Hepatocyte (in vitro differentiated cells): ENCODE measurements at regions not wholly inside any gene's neighbourhood (a gene's known extent, or its start where the extent isn't known, plus 50 kb on each side); places are given as distances from the start of the nearest gene placed in this dataset.

Experiments used
- DNase-seq: peaks from one replicate; pipeline ENCODE4 v3.0.0-alpha.2; 2016; ENCODE audit warnings: low spot score
- H2AFZ ChIP-seq: fragments of 200-600 bp; sonication (generic); 2 replicates; pipeline ENCODE4 v1.6.0; 2016; ENCODE audit warnings: antibody characterized with exemption, mild to moderate bottlenecking
- H3K27ac ChIP-seq: fragments of 200-600 bp; sonication (generic); 2 replicates; pipeline ENCODE4 v1.5.1; 2016; ENCODE audit warnings: mild to moderate bottlenecking
- H3K27me3 ChIP-seq: fragments of 200-600 bp; sonication (generic); 2 replicates; pipeline ENCODE4 v1.6.1; 2016
- H3K36me3 ChIP-seq: fragments of 200-600 bp; sonication (generic); replicated peaks from 2 replicates; pipeline ENCODE4 v1.5.1; 2016; ENCODE audit warnings: low read depth; ENCODE audit not compliant: insufficient read depth
- H3K4me1 ChIP-seq: fragments of 200-600 bp; sonication (generic); 2 replicates; pipeline ENCODE4 v1.5.1; 2016; ENCODE audit warnings: mild to moderate bottlenecking, moderate library complexity; ENCODE audit not compliant: insufficient read depth
- H3K4me2 ChIP-seq: fragments of 200-600 bp; sonication (generic); 2 replicates; pipeline ENCODE4 v1.6.0; 2016
- H3K4me3 ChIP-seq: fragments of 200-600 bp; sonication (generic); 2 replicates; pipeline ENCODE4 v1.5.1; 2016; ENCODE audit warnings: mild to moderate bottlenecking
- H3K79me2 ChIP-seq: fragments of 200-600 bp; sonication (generic); 2 replicates; pipeline ENCODE4 v1.6.0; 2017; ENCODE audit warnings: mild to moderate bottlenecking
- H3K9me2 ChIP-seq: fragments of 200-600 bp; sonication (generic); replicated peaks from 2 replicates; pipeline ENCODE4 v1.6.0; 2017; ENCODE audit warnings: mild to moderate bottlenecking; ENCODE audit not compliant: insufficient read depth
- H3K9me3 ChIP-seq: fragments of 200-600 bp; sonication (generic); 2 replicates; pipeline ENCODE4 v1.5.1; 2016; ENCODE audit warnings: low read depth, mild to moderate bottlenecking
- H4K20me1 ChIP-seq: fragments of 200-600 bp; sonication (generic); 2 replicates; pipeline ENCODE4 v1.6.0; 2016; ENCODE audit warnings: mild to moderate bottlenecking; ENCODE audit not compliant: insufficient read depth, poor library complexity, severe bottlenecking
- EZH2 ChIP-seq: fragments of 200-600 bp; sonication (generic); IDR thresholded peaks from 2 replicates; pipeline ENCODE4 v1.6.1; 2016; ENCODE audit warnings: antibody characterized with exemption, mild to moderate bottlenecking, borderline replicate concordance
- EZH2phosphoT487 ChIP-seq: fragments of 200-600 bp; sonication (generic); IDR thresholded peaks from one replicate; pipeline ENCODE4 v1.6.1; 2018; ENCODE audit warnings: antibody characterized with exemption, mild to moderate bottlenecking, low read depth, moderate library complexity; ENCODE audit not compliant: unreplicated experiment, severe bottlenecking
- WGBS: methylation state at CpG from one replicate; pipeline ENCODE4 v1.1.6; 2016; ENCODE audit warnings: low lambda C conversion rate; ENCODE audit errors: missing lambda C conversion rate; 5-methylcytosine and 5-hydroxymethylcytosine counted together
- TF ChIP-seq, protein P1 (sequence below): fragments of 200-600 bp; sonication (generic); IDR thresholded peaks from 2 replicates; pipeline ENCODE4 v1.5.1; 2016; ENCODE audit warnings: antibody characterized with exemption, mild to moderate bottlenecking; ENCODE audit not compliant: poor library complexity

GRCh38 chr5:99035942-99036341, 107.1 kb upstream of the CHD1 start:
- no peak for DNase-seq
- H3K9me2 ChIP-seq: no peaks in the 10 kb centered on the region
- 88% methylated on average over 1 of the region's 1 CpG for WGBS

GRCh38 chr5:99034336-99034735, 105.5 kb upstream of the CHD1 start:
- Histone ChIP-seq H3K4me1 (no peaks in the 10 kb centered on the region), H2AFZ (no peak overlapping the region), H3K4me3 (no peak overlapping the region), H3K36me3 (no peaks in the 10 kb centered on the region), H3K79me2 (no peaks in the 10 kb centered on the region), H3K9me3 (no peaks in the 10 kb centered on the region), H3K9me2 (no peaks in the 10 kb centered on the region), H3K27ac (no peak overlapping the region), H4K20me1 (no peaks in the 10 kb centered on the region), H3K4me2 (no peak overlapping the region), H3K27me3 (no peaks in the 10 kb centered on the region)
- peak; percentile 55 for DNase-seq
- 23% methylated on average over 1 of the region's 1 CpG for WGBS
- no peak for TF ChIP-seq EZH2

More at GRCh38 chr5:99035942-99036341, 107.1 kb upstream of the CHD1 start:
- Histone ChIP-seq H2AFZ (no peak overlapping the region), H3K4me1 (no peaks in the 10 kb centered on the region), H3K4me3 (no peak overlapping the region), H3K36me3 (no peaks in the 10 kb centered on the region), H3K27ac (no peak overlapping the region), H3K27me3 (no peaks in the 10 kb centered on the region), H3K79me2 (no peaks in the 10 kb centered on the region), H3K9me3 (no peaks in the 10 kb centered on the region), H3K4me2 (no peak overlapping the region), H4K20me1 (no peaks in the 10 kb centered on the region)
- no peak for TF ChIP-seq EZH2phosphoT487
- TF ChIP-seq, protein P1, sequence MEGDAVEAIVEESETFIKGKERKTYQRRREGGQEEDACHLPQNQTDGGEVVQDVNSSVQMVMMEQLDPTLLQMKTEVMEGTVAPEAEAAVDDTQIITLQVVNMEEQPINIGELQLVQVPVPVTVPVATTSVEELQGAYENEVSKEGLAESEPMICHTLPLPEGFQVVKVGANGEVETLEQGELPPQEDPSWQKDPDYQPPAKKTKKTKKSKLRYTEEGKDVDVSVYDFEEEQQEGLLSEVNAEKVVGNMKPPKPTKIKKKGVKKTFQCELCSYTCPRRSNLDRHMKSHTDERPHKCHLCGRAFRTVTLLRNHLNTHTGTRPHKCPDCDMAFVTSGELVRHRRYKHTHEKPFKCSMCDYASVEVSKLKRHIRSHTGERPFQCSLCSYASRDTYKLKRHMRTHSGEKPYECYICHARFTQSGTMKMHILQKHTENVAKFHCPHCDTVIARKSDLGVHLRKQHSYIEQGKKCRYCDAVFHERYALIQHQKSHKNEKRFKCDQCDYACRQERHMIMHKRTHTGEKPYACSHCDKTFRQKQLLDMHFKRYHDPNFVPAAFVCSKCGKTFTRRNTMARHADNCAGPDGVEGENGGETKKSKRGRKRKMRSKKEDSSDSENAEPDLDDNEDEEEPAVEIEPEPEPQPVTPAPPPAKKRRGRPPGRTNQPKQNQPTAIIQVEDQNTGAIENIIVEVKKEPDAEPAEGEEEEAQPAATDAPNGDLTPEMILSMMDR: no peak
- no peak for TF ChIP-seq EZH2

GRCh38 chr5:99033014-99033900, 104.5 kb upstream of the CHD1 start:
- WGBS: 77% methylated on average over 5 of the region's 5 CpGs
- Histone ChIP-seq H3K27ac (no peak overlapping the region), H3K4me2 (peak overlapping the region; percentile 58), H3K9me3 (no peaks in the 10 kb centered on the region), H3K9me2 (no peaks in the 10 kb centered on the region), H3K4me3 (no peak overlapping the region), H3K4me1 (no peaks in the 10 kb centered on the region), H4K20me1 (no peaks in the 10 kb centered on the region), H3K36me3 (no peaks in the 10 kb centered on the region), H3K27me3 (no peaks in the 10 kb centered on the region), H3K79me2 (no peaks in the 10 kb centered on the region), H2AFZ (peak overlapping the region; percentile 31)
- no peak for DNase-seq
- TF ChIP-seq EZH2phosphoT487: no peak
- no peak for TF ChIP-seq EZH2
- TF ChIP-seq, protein P1: no peak

DNA sequence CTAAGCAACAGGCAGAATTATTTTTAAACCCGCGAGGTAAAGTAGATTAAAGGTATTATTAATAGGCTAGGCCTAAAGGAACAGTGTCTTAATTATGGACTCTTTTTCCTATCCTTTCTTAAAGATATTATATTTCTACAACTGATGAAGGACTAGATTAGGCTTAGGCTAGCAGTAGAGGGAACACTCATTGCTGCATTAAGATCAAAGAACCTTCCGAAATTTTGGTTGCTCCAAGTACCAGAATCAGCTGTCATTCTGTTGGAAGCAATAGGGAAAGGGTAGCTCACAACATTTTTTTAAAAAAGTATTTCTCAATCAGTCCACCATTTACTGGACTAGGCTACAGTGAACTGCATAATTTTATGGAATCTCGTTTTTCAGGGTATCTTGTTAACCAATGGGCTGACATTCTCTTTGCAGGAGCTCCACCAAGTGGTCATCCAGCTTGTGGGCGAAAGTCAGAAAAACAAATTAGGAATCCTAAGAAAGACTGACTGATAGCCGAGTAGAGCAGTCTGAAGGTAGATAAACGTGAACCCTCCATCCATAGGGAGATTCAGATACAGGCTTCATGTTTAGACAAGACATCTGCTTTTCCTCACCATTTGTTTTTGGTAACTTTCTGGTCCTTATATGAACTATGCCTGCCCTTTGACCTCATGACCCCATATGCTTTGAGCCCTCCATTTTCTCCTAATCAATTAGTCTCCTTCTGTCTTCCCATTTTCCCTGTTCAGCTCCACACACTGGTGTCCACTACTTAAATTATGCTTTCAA, 103.6 kb upstream of the CHD1 start:
- Histone ChIP-seq H2AFZ (no peak overlapping the region), H3K27ac (no peak overlapping the region)

More for the DNA sequence above, 103.6 kb upstream of the CHD1 start:
- Histone ChIP-seq H4K20me1 (no peaks in the 10 kb centered on the region), H3K4me2 (peak overlapping the region; percentile 58), H3K9me3 (no peaks in the 10 kb centered on the region), H3K4me1 (no peaks in the 10 kb centered on the region), H3K27me3 (no peaks in the 10 kb centered on the region), H3K36me3 (no peaks in the 10 kb centered on the region), H3K4me3 (no peak overlapping the region), H3K79me2 (no peaks in the 10 kb centered on the region), H3K9me2 (no peaks in the 10 kb centered on the region)
- DNase-seq: peak; percentile 78
- TF ChIP-seq, protein P1: peak; percentile 88
- no peak for TF ChIP-seq EZH2
- WGBS: 43% methylated on average over 7 of the region's 7 CpGs
